GM23338 (cell line): ENCODE measurements at regions not wholly inside any gene's neighbourhood (a gene's known extent, or its start where the extent isn't known, plus 50 kb on each side); places are given as distances from the start of the nearest gene placed in this dataset.

Experiments used
- ATAC-seq: fragments of 200-7000 bp; cut with Tn5 transposase; 3 replicates; pipeline ENCODE4 v1.9.1; 2020
- DNase-seq: peaks from one replicate; pipeline ENCODE4 v3.0.0-alpha.2; 2015; ENCODE audit warnings: low spot score
- H2AFZ ChIP-seq: fragments of 200-600 bp; sonication (generic); 2 replicates; pipeline ENCODE4 v1.8.0; 2016; ENCODE audit warnings: antibody characterized with exemption, mild to moderate bottlenecking, moderate library complexity
- H3F3A ChIP-seq: fragments of 200-600 bp; sonication (generic); replicated peaks from 2 replicates; pipeline ENCODE4 v1.8.0; 2017; ENCODE audit warnings: antibody characterized with exemption, mixed run types, low read depth
- H3K27ac ChIP-seq: fragments of 200-600 bp; sonication (generic); 2 replicates; pipeline ENCODE4 v1.6.1; 2016; ENCODE audit warnings: low read depth
- H3K27me3 ChIP-seq: fragments of 200-600 bp; sonication (generic); 2 replicates; pipeline ENCODE4 v1.8.0; 2016; ENCODE audit warnings: mild to moderate bottlenecking, mixed run types, moderate library complexity; ENCODE audit not compliant: insufficient read depth
- H3K36me3 ChIP-seq: fragments of 200-600 bp; sonication (generic); 2 replicates; pipeline ENCODE4 v1.8.0; 2016; ENCODE audit warnings: mild to moderate bottlenecking; ENCODE audit not compliant: insufficient read depth
- H3K4me1 ChIP-seq: fragments of 200-600 bp; sonication (generic); 2 replicates; pipeline ENCODE4 v1.8.0; 2016; ENCODE audit warnings: mild to moderate bottlenecking, moderate library complexity; ENCODE audit not compliant: insufficient read depth
- H3K4me2 ChIP-seq: fragments of 200-600 bp; sonication (generic); 2 replicates; pipeline ENCODE4 v1.7.1; 2017; ENCODE audit warnings: mixed run types
- H3K4me3 ChIP-seq: fragments of 200-600 bp; sonication (generic); 2 replicates; pipeline ENCODE4 v1.6.1; 2016; ENCODE audit warnings: mixed run types
- H3K79me2 ChIP-seq: fragments of 200-600 bp; sonication (generic); replicated peaks from 2 replicates; pipeline ENCODE4 v1.8.0; 2017; ENCODE audit warnings: mild to moderate bottlenecking; ENCODE audit not compliant: insufficient read depth
- H3K9me2 ChIP-seq: fragments of 200-600 bp; sonication (generic); 2 replicates; pipeline ENCODE4 v1.8.0; 2017; ENCODE audit not compliant: insufficient read depth
- H4K20me1 ChIP-seq: fragments of 200-600 bp; sonication (generic); replicated peaks from 2 replicates; pipeline ENCODE4 v1.8.0; 2017; ENCODE audit warnings: mild to moderate bottlenecking; ENCODE audit not compliant: insufficient read depth
- H3K27ac Mint-ChIP-seq: 2 replicates; pipeline ENCODE4 v1.8.0; 2020; ENCODE audit warnings: inconsistent platforms, mild to moderate bottlenecking, moderate library complexity, mixed read lengths
- H3K27me3 Mint-ChIP-seq: 3 replicates; pipeline ENCODE4 v1.8.0; 2022; ENCODE audit warnings: low read depth, mild to moderate bottlenecking, moderate library complexity, mixed read lengths, inconsistent platforms; ENCODE audit not compliant: insufficient read depth, poor library complexity
- H3K36me3 Mint-ChIP-seq: 3 replicates; pipeline ENCODE4 v1.8.0; 2021; ENCODE audit warnings: low read depth, mild to moderate bottlenecking, inconsistent platforms, moderate library complexity, mixed read lengths
- H3K4me1 Mint-ChIP-seq: 3 replicates; pipeline ENCODE4 v1.8.0; 2020; ENCODE audit warnings: mild to moderate bottlenecking, inconsistent platforms, mixed read lengths
- H3K4me3 Mint-ChIP-seq: 3 replicates; pipeline ENCODE4 v1.8.0; 2021; ENCODE audit warnings: moderate library complexity, mild to moderate bottlenecking, inconsistent platforms, mixed read lengths
- H3K9me3 Mint-ChIP-seq: 3 replicates; pipeline ENCODE4 v1.8.0; 2020; ENCODE audit warnings: moderate library complexity, mild to moderate bottlenecking, inconsistent platforms, mixed read lengths
- CREB1 ChIP-seq: fragments of 250-450 bp; sonication (Bioruptor Pico); IDR thresholded peaks from 2 replicates; pipeline ENCODE4 v1.5.0; 2020; ENCODE audit warnings: low read depth, mild to moderate bottlenecking, moderate library complexity
- CTCF ChIP-seq, 2 experiments: fragments of 200-600 bp in 1 of 2; sonication (generic) in 1 of 2; conservative IDR thresholded peaks; 2 replicates each; pipeline versions ENCODE4 v1.5.1 to v1.6.1; 2016 to 2017; ENCODE audit warnings: antibody characterized with exemption in 2 of 2, low read depth in 2 of 2, mild to moderate bottlenecking in 2 of 2, moderate library complexity in 1 of 2
- ETS1 ChIP-seq: IDR thresholded peaks from 2 replicates; pipeline ENCODE4 v1.6.1; 2016; ENCODE audit warnings: antibody characterized with exemption
- EZH2 ChIP-seq: fragments of 200-600 bp; sonication (generic); IDR thresholded peaks from one replicate; pipeline ENCODE4 v1.8.0; 2017; ENCODE audit warnings: antibody characterized with exemption, mild to moderate bottlenecking, low read depth; ENCODE audit not compliant: unreplicated experiment
- EZH2phosphoT487 ChIP-seq: fragments of 200-600 bp; sonication (generic); IDR thresholded peaks from one replicate; pipeline ENCODE4 v1.8.1; 2018; ENCODE audit warnings: antibody characterized with exemption; ENCODE audit not compliant: unreplicated experiment
- JUNB ChIP-seq: IDR thresholded peaks from one replicate; pipeline ENCODE4 v1.6.1; 2016; ENCODE audit warnings: antibody characterized with exemption; ENCODE audit not compliant: unreplicated experiment
- NANOG ChIP-seq: IDR thresholded peaks from 2 replicates; pipeline ENCODE4 v1.6.1; 2016; ENCODE audit warnings: antibody characterized with exemption, borderline replicate concordance
- POLR2AphosphoS5 ChIP-seq: IDR thresholded peaks from 2 replicates; pipeline ENCODE4 v1.6.1; 2016; ENCODE audit warnings: antibody characterized with exemption, low read depth
- REST ChIP-seq: IDR thresholded peaks from one replicate; pipeline ENCODE4 v1.6.1; 2018; ENCODE audit warnings: antibody characterized with exemption; ENCODE audit not compliant: unreplicated experiment
- STAT1 ChIP-seq: IDR thresholded peaks from one replicate; pipeline ENCODE4 v1.6.1; 2016; ENCODE audit warnings: antibody characterized with exemption; ENCODE audit not compliant: unreplicated experiment
- ZNF114 ChIP-seq: fragments of 250-450 bp; sonication (Bioruptor Pico); IDR thresholded peaks from 2 replicates; pipeline ENCODE4 v1.5.0; 2020; ENCODE audit warnings: mild to moderate bottlenecking, moderate library complexity
- ZNF331 ChIP-seq: fragments of 250-450 bp; sonication (Bioruptor Pico); IDR thresholded peaks from 2 replicates; pipeline ENCODE4 v1.5.0; 2020; ENCODE audit warnings: low read depth, mild to moderate bottlenecking, moderate library complexity
- ZNF462 ChIP-seq: fragments of 250-450 bp; sonication (Bioruptor Pico); IDR thresholded peaks from 2 replicates; pipeline ENCODE4 v1.5.0; 2020; ENCODE audit warnings: mild to moderate bottlenecking, moderate library complexity

- Mint-ChIP-seq H3K9me3 (no peaks in the 10 kb centered on the region), H3K27me3 (no peaks in the 10 kb centered on the region), H3K36me3 (no peaks in the 10 kb centered on the region), H3K27ac (no peak overlapping the region), H3K4me3 (no peak overlapping the region), H3K4me1 (no peaks in the 10 kb centered on the region)
- TF ChIP-seq CREB1 (CRISPR knock-in tag) = no peak
- no peak for TF ChIP-seq EZH2phosphoT487
- no peak for TF ChIP-seq CTCF (conservative IDR thresholded peaks at IDR 0.05; ENCODE audit: low read depth in 2 of 2)
- TF ChIP-seq JUNB = no peak
- TF ChIP-seq ZNF331 (CRISPR knock-in tag) = no peak
- TF ChIP-seq STAT1 = no peak
- no peak for TF ChIP-seq EZH2
- TF ChIP-seq NANOG = no peak
- no peak for TF ChIP-seq REST
- TF ChIP-seq ZNF114 (CRISPR knock-in tag) = no peak
- TF ChIP-seq ETS1 = no peak
- no peak for TF ChIP-seq ZNF462
- no peak for TF ChIP-seq POLR2AphosphoS5
- H3K36me3 ChIP-seq = no peaks in the 10 kb centered on the region
- no peak overlapping the region for H3K27ac ChIP-seq
- H3K4me1 ChIP-seq = no peaks in the 10 kb centered on the region
- no peaks in the 10 kb centered on the region for H3F3A ChIP-seq
- H4K20me1 ChIP-seq = no peaks in the 10 kb centered on the region
- no peak overlapping the region for H3K4me2 ChIP-seq
- ATAC-seq = no peak
- DNase-seq = no peak
- H3K4me3 ChIP-seq = no peak overlapping the region
- no peaks in the 10 kb centered on the region for H3K79me2 ChIP-seq
- no peaks in the 10 kb centered on the region for H3K27me3 ChIP-seq
- H3K9me2 ChIP-seq = peaks cover 8% of the 10 kb centered on the region; the same call in 1 of the 2 replicates
- H2AFZ ChIP-seq = no peak overlapping the region
These were observed 129.9 kb upstream of the ABI3BP start for GRCh38 chr3:101123081-101123480.
